Epithelial cell of esophagus (primary cell): ENCODE measurements at regions not wholly inside any gene's neighbourhood (a gene's known extent, or its start where the extent isn't known, plus 50 kb on each side); places are given as distances from the start of the nearest gene placed in this dataset.

Experiments
- DNase-seq: peaks from one replicate; pipeline ENCODE4 v3.0.0; 2010; ENCODE audit warnings: low read depth
- H3K4me3 ChIP-seq: 2 replicates; pipeline ENCODE4 v1.5.1; 2011; ENCODE audit warnings: mild to moderate bottlenecking, low read length, control low read depth
- CTCF ChIP-seq: IDR thresholded peaks from 2 replicates; pipeline ENCODE4 v1.5.1; 2011; ENCODE audit warnings: low read depth, mild to moderate bottlenecking, low read length, control low read depth, inconsistent platforms; ENCODE audit not compliant: insufficient read depth; ENCODE audit errors: missing control alignments

GRCh38 chr12:115103884-115104883, 420.2 kb upstream of the TBX3 start:
- TF ChIP-seq CTCF = no peak
- no peak overlapping the region for H3K4me3 ChIP-seq
- DNase-seq = no peak

- TF ChIP-seq CTCF = no peak
- no peak overlapping the region for H3K4me3 ChIP-seq
- DNase-seq = no peak
Observed at GRCh38 chr12:115102450-115102849, 418.5 kb upstream of the TBX3 start.

- DNase-seq = no peak
- TF ChIP-seq CTCF = no peak
- H3K4me3 ChIP-seq = no peak overlapping the region
Observed at GRCh38 chr12:115101520-115101919, 417.5 kb upstream of the TBX3 start.

- H3K4me3 ChIP-seq = no peak overlapping the region
- TF ChIP-seq CTCF = no peak
- no peak for DNase-seq
Observed at GRCh38 chr12:115097416-115097815, 413.4 kb upstream of the TBX3 start.

GRCh38 chr12:115096588-115097397, 412.8 kb upstream of the TBX3 start:
- DNase-seq = no peak
- TF ChIP-seq CTCF = no peak
- H3K4me3 ChIP-seq = no peak overlapping the region

GRCh38 chr12:115095073-115095748, 411.2 kb upstream of the TBX3 start:
- DNase-seq = no peak
- H3K4me3 ChIP-seq = no peak overlapping the region
- no peak for TF ChIP-seq CTCF
